ENCODE measurements at regions not wholly inside any gene's neighbourhood (a gene's known extent, or its start where the extent isn't known, plus 50 kb on each side); places are given as distances from the start of the nearest gene placed in this dataset.
A peak's percentile ranks its signal among the peaks of the same experiment; 100 is the strongest.

DNA sequence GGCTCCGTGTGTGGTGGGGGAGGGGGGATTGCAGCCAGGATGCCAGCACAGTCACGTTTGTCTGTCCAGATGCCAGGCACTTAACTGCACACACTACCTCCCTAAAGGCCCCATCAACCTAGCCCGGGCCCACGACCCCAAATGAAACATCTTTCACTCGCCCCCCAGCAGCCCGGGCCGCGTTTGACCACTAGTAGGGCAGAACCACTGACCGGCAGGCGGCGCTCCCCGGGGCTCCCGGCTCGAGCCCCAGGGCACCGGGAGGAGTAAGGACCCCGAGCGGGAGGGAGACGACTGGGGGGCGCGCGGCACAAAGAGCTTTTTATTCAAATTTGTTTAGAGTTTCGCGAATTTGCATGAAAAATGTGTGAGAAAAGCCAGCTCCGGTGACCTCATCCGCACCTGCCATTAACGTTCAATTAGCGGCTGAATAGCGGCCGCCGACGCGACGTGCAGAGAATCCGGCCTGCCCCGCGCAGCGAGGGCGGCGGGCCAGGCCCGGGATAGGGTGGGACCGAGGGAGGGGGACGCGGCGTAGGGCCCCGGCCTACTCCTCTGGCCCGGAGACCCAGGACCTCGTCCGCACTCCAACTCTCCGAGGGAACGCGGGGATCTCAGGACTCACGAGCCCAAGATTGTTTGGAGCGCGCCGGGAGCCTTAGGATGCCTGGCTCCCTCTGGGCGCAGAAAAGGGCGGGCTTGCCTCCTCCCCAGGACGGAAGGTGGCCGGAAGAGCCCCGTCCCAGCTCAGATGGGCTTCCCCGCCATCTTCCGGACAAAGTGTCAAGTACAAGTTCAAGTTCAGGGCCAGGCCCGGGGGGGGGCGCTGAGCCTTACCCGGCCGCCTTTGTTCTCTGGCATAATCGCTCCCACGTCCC lies 64.9 kb upstream of the POLG start:
- H3K27ac ChIP-seq, result peak overlapping the region; percentile 44
- TF ChIP-seq, protein P1, sequence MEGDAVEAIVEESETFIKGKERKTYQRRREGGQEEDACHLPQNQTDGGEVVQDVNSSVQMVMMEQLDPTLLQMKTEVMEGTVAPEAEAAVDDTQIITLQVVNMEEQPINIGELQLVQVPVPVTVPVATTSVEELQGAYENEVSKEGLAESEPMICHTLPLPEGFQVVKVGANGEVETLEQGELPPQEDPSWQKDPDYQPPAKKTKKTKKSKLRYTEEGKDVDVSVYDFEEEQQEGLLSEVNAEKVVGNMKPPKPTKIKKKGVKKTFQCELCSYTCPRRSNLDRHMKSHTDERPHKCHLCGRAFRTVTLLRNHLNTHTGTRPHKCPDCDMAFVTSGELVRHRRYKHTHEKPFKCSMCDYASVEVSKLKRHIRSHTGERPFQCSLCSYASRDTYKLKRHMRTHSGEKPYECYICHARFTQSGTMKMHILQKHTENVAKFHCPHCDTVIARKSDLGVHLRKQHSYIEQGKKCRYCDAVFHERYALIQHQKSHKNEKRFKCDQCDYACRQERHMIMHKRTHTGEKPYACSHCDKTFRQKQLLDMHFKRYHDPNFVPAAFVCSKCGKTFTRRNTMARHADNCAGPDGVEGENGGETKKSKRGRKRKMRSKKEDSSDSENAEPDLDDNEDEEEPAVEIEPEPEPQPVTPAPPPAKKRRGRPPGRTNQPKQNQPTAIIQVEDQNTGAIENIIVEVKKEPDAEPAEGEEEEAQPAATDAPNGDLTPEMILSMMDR (IDR thresholded peaks at IDR 0.05), result peak; percentile 79
- TF ChIP-seq ZFX (IDR thresholded peaks at IDR 0.05; ENCODE audit: borderline replicate concordance), result no peak

DNA sequence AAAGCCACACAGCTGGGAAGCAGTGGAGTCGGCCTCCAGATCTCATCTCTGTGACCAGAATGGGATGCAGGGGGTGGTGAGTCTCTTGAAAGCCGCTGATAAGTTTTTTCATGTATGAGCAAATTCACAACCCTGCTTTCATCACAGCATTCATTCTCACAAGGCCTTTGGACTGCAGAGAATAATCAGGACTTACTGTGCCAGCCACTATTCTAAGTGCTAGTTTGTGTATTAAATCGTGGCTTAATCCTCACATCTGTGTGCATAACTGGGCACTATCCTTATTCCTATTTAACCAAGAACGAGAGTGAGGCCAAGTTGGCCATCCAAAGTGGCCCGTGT lies 64.2 kb upstream of the POLG start:
- peak overlapping the region; percentile 44; the same call in 1 of the 2 replicates for H3K27ac ChIP-seq
- TF ChIP-seq, protein P1 (IDR thresholded peaks at IDR 0.05), result no peak
- TF ChIP-seq ZFX (IDR thresholded peaks at IDR 0.05; ENCODE audit: borderline replicate concordance), result no peak

DNA sequence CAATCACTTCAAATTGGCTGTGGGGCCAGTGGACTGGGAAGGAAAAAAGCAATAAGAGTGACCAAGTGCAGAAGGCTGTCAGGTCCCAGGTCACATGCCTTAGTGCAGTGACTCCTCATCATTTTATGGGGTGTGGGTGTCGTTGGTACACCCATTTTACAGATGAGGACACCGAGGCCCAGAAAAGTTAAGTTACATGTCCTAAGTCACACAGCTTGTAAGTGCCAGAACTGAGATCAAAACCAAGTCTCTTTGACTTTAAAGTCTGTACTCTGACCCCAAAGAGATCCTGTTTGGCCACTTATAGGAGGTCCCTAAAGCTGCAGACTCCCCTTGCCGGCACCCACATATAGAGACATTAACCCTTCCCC lies 63.0 kb upstream of the POLG start:
- H3K27ac ChIP-seq, result no peak overlapping the region
- TF ChIP-seq, protein P1 (IDR thresholded peaks at IDR 0.05), result no peak
- no peak for TF ChIP-seq ZFX (IDR thresholded peaks at IDR 0.05; ENCODE audit: borderline replicate concordance)

DNA sequence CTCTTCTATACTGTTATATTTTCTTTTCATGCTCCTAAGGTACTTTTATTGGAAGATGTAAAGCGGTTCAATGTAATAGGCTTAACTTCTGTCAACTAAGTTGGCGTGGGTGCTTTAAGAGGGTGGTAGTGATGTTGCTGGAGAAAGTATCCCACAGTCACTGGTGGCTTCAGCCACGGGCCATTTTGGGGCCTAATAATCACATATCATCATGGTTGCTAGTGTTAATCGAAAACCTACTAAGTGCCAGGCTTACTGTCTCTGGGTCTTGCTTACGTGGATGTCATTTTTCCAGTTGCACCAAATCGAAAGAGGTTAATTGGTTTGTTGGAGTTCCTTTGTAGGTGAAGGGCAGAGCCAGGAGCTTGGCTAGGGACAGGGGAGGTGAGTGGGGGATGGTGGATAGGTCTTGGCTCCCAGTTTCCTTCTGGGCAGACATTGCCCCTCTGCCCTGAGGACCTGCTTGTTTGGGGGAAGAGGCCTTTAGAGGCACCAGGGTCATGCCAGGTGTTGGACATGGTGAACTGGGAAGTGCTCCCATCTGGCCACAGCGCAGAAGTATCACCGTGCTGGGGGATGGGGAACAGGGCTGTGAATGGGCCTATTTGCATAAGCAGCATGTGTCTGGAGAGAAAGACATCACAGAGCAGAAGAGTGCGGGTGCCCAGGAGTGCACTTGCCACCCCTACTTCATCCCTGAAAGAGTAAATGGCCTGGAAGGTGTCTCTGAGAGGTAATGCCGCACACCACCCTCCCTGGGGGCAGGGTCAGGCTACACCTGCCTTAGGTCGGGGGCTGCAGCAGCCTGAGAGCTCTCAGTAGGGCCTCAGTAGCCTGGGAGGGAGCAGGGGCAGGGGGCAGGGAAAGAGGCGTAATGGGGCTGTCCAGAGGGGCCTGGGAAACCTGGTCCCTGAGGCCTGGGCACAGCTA lies 62.4 kb upstream of the POLG start:
- TF ChIP-seq ZFX (IDR thresholded peaks at IDR 0.05; ENCODE audit: borderline replicate concordance), result no peak
- TF ChIP-seq, protein P1 (IDR thresholded peaks at IDR 0.05), result no peak
- H3K27ac ChIP-seq, result no peak overlapping the region

DNA sequence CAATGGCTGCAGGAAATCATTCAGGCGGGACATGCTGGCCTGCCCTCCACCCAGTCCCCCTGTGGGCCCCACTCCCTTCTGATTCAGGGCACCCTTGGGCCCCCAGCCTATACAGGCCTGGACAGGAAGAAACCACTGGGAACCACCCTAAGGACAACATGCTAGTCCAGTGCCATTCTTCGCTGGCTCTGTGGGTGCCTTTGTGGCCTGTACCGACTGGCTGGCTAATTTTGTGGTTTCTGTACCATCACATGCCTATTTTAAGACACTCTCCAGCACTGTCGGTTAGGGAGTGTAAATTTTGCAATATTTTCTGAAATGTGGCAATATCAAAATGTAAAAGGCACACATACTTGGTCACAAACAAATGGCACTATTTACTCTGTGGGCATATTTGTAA lies 61.4 kb upstream of the POLG start:
- H3K27ac ChIP-seq, result no peak overlapping the region
- TF ChIP-seq, protein P1 (IDR thresholded peaks at IDR 0.05), result no peak
- TF ChIP-seq ZFX (IDR thresholded peaks at IDR 0.05; ENCODE audit: borderline replicate concordance), result no peak

DNA sequence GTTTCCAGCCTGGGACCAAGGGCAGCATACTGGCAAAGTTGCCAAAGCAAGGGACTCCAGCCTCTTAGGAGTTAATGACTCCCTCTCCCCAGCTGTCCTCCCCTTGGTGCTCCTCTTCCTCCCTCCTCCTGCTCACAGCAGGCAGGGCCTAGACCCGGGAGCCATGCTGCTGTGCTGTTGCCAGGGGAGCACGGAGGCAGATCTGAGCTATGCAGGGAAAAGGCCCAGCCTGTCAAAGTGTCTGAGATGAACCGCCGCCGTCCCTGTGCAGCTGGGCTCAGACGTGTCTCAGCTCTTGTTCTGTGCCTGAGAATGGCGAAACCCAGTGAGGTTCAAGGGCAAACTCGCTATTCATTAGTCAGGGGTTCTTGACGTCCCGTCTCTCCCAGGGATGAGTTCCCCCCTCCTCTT lies 60.8 kb upstream of the POLG start:
- no peak overlapping the region for H3K27ac ChIP-seq

More for the DNA sequence above, 60.8 kb upstream of the POLG start:
- TF ChIP-seq, protein P1 (IDR thresholded peaks at IDR 0.05), result no peak
- TF ChIP-seq ZFX (IDR thresholded peaks at IDR 0.05; ENCODE audit: borderline replicate concordance), result no peak

Data from 22Rv1 (cell line).